ENCODE measurements at regions not wholly inside any gene's neighbourhood (a gene's known extent, or its start where the extent isn't known, plus 50 kb on each side); places are given as distances from the start of the nearest gene placed in this dataset.

- no peaks in the 10 kb centered on the region for H3K36me3 ChIP-seq
- H3K4me3 ChIP-seq (replicated peaks in 1 of 3): no peak overlapping the region
- WGBS, 2 donors: 79 to 87% methylated on average over 3 of the region's 3 CpGs
- H3K27ac ChIP-seq: no peak overlapping the region
- H3K9me3 ChIP-seq: no peaks in the 10 kb centered on the region
- TF ChIP-seq CTCF (IDR thresholded peaks at IDR 0.05) (no peak), POLR2A (IDR thresholded peaks at IDR 0.05) (no peak)
- no peaks in the 10 kb centered on the region for H3K4me1 ChIP-seq
- H3K27me3 ChIP-seq: no peaks in the 10 kb centered on the region
- intact Hi-C loops (cut with DNase I): no loop called here
- DNase-seq: no peak
Measured at GRCh38 chr5:52043543-52043942, 660.3 kb downstream of the ISL1 start.

- H3K9me3 ChIP-seq: no peaks in the 10 kb centered on the region
- no peak overlapping the region for H3K27ac ChIP-seq
- intact Hi-C loops (cut with DNase I): no loop called here
- no peaks in the 10 kb centered on the region for H3K27me3 ChIP-seq
- H3K4me3 ChIP-seq (replicated peaks in 1 of 3): no peak overlapping the region
- TF ChIP-seq POLR2A (IDR thresholded peaks at IDR 0.05): no peak
- 88 to 93% methylated on average over 3 of the region's 3 CpGs for WGBS, 2 donors
- H3K36me3 ChIP-seq: no peaks in the 10 kb centered on the region
- no peak for DNase-seq
- H3K4me1 ChIP-seq: no peaks in the 10 kb centered on the region
Measured at GRCh38 chr5:52051759-52052158, 668.5 kb downstream of the ISL1 start.

GRCh38 chr5:52063186-52063585 lies 679.9 kb downstream of the ISL1 start:
- no peak for DNase-seq
- Histone ChIP-seq H3K27ac (no peak overlapping the region), H3K4me3 (replicated peaks in 1 of 3) (no peak overlapping the region), H3K36me3 (no peaks in the 10 kb centered on the region), H3K9me3 (no peaks in the 10 kb centered on the region), H3K27me3 (no peaks in the 10 kb centered on the region), H3K4me1 (no peaks in the 10 kb centered on the region)
- WGBS, 2 donors: 83 to 88% methylated on average over 4 of the region's 4 CpGs
- TF ChIP-seq CTCF (IDR thresholded peaks at IDR 0.05) (no peak), POLR2A (IDR thresholded peaks at IDR 0.05) (no peak)
- intact Hi-C loops (cut with DNase I): no loop called here

GRCh38 chr5:52065182-52065581 lies 681.9 kb downstream of the ISL1 start:
- Histone ChIP-seq H3K4me1 (no peaks in the 10 kb centered on the region), H3K27ac (no peak overlapping the region), H3K9me3 (no peaks in the 10 kb centered on the region), H3K27me3 (no peaks in the 10 kb centered on the region), H3K4me3 (replicated peaks in 1 of 3) (no peak overlapping the region), H3K36me3 (no peaks in the 10 kb centered on the region)
- 86 to 92% methylated on average over 2 of the region's 2 CpGs for WGBS, 2 donors
- no peak for TF ChIP-seq POLR2A (IDR thresholded peaks at IDR 0.05)
- TF ChIP-seq CTCF (IDR thresholded peaks at IDR 0.05): no peak
- intact Hi-C loops (cut with DNase I): no loop called here
- DNase-seq: no peak

- no peaks in the 10 kb centered on the region for H3K9me3 ChIP-seq
- DNase-seq: no peak
- no peak overlapping the region for H3K4me3 ChIP-seq (replicated peaks in 1 of 3)
- H3K27ac ChIP-seq: no peak overlapping the region
- no peaks in the 10 kb centered on the region for H3K36me3 ChIP-seq
- H3K27me3 ChIP-seq: no peaks in the 10 kb centered on the region
- no peaks in the 10 kb centered on the region for H3K4me1 ChIP-seq
- intact Hi-C loops (cut with DNase I): no loop called here
- TF ChIP-seq CTCF (IDR thresholded peaks at IDR 0.05) (no peak), POLR2A (IDR thresholded peaks at IDR 0.05) (no peak)
Measured at GRCh38 chr5:52069997-52070396, 686.7 kb downstream of the ISL1 start.

Data from thyroid gland (tissue), 4 donors.